Upper lobe of left lung (tissue), 6 donors: ENCODE measurements at regions not wholly inside any gene's neighbourhood (a gene's known extent, or its start where the extent isn't known, plus 50 kb on each side); places are given as distances from the start of the nearest gene placed in this dataset.

ENCODE experiments used
- ATAC-seq, 2 donors: fragments of 200-7000 bp; cut with Tn5 transposase; one replicate each; pipeline ENCODE4 v1.9.1; 2022; ENCODE audit warnings: mild to moderate bottlenecking in 2 of 2, moderate library complexity in 2 of 2; ENCODE audit not compliant: low FRiP score in 2 of 2
- DNase-seq, 2 donors: peaks; one replicate each; pipeline ENCODE4 v3.0.0-alpha.2; 2019 to 2020
- H3K27ac ChIP-seq, 4 donors: fragments of 200-600 bp; sonication (generic); one replicate each; pipeline ENCODE4 v1.5.1; 2016 to 2019
- H3K27me3 ChIP-seq, 4 donors: fragments of 200-600 bp; sonication (generic); one replicate each; pipeline ENCODE4 v1.5.1; 2017 to 2019
- H3K36me3 ChIP-seq, 4 donors: fragments of 200-600 bp; sonication (generic); one replicate each; pipeline ENCODE4 v1.5.1; 2016 to 2019
- H3K4me1 ChIP-seq, 4 donors: fragments of 200-600 bp; sonication (generic); one replicate each; pipeline ENCODE4 v1.5.1; 2018 to 2019
- H3K4me3 ChIP-seq, 4 donors: fragments of 200-600 bp; sonication (generic); one replicate each; pipeline ENCODE4 v1.5.1; 2017 to 2019; ENCODE audit warnings: mild to moderate bottlenecking in 2 of 4, moderate library complexity in 1 of 4
- H3K9me3 ChIP-seq, 4 donors: fragments of 200-600 bp; sonication (generic); one replicate each; pipeline ENCODE4 v1.5.1; 2018 to 2019
- CTCF ChIP-seq, 6 experiments: fragments of 450-650 bp in 4 of 6; fragments of 200-600 bp in 2 of 6; sonication (generic) in 2 of 6; IDR thresholded peaks; one replicate each; pipeline ENCODE4 v1.5.1; 2016 to 2019; ENCODE audit warnings: antibody characterized with exemption in 6 of 6
- EP300 ChIP-seq, 4 donors: sonication (generic); formaldehyde crosslinking; IDR thresholded peaks; one replicate each; pipeline ENCODE4 v1.5.1; 2017; ENCODE audit warnings: antibody characterized with exemption in 4 of 4, control low read depth in 2 of 4
- POLR2A ChIP-seq, 4 donors: fragments of 450-650 bp; IDR thresholded peaks; one replicate each; pipeline ENCODE4 v1.5.1; 2016 to 2017; ENCODE audit warnings: antibody characterized with exemption in 4 of 4, mild to moderate bottlenecking in 2 of 4
- POLR2AphosphoS5 ChIP-seq, 2 donors: sonication (generic); formaldehyde crosslinking; IDR thresholded peaks; one replicate each; pipeline ENCODE4 v1.5.1; 2017; ENCODE audit warnings: antibody characterized with exemption in 2 of 2
- WGBS, 2 donors: methylation state at CpG; one replicate each; pipeline ENCODE4 v1.1.5; 2017 to 2018; 5-methylcytosine and 5-hydroxymethylcytosine counted together
- donor health status: DM: no; HTN: no; CAD: no; lungs with moderate emphysema.
- donor health status: DM: no; HTN: yes; CAD: no; lungs with severe emphysema.

GRCh38 chr2:146598791-146599190 is 1246.0 kb upstream of the ACVR2A start:
- no peaks in the 10 kb centered on the region for H3K9me3 ChIP-seq
- no peaks in the 10 kb centered on the region for H3K36me3 ChIP-seq
- no peaks in the 10 kb centered on the region for H3K27me3 ChIP-seq
- H3K4me1 ChIP-seq, result no peaks in the 10 kb centered on the region
- no peak overlapping the region for H3K4me3 ChIP-seq
- no peak for ATAC-seq
- no peak for TF ChIP-seq EP300 (IDR thresholded peaks at IDR 0.05)
- no peak for TF ChIP-seq POLR2A (IDR thresholded peaks at IDR 0.05)
- no peak for TF ChIP-seq CTCF (IDR thresholded peaks at IDR 0.05)
- no peak for TF ChIP-seq POLR2AphosphoS5 (IDR thresholded peaks at IDR 0.05)
- no peak for DNase-seq
- WGBS, 2 donors, result 63 to 71% methylated on average over 2 of the region's 2 CpGs
- H3K27ac ChIP-seq, result no peak overlapping the region

DNA sequence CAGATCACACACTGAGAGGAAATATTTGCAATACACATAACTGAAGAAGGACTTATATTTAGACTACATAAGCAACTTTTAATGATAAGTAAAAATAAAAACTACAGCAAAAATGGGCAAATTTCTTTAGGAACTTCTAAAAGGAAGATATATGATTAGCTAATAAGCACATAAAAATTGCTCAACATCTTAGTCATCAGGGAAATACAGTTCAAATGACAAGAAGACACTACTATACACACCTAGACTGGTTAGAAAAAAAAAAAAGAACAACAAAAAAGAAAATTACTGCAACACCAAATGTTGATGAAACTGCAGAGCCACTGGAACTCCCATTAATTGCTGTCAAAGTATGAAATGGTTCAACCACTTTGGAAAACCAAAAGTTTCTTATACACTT is 1247.5 kb upstream of the ACVR2A start:
- Histone ChIP-seq H3K4me1 (no peaks in the 10 kb centered on the region), H3K27ac (no peak overlapping the region), H3K27me3 (no peaks in the 10 kb centered on the region), H3K9me3 (no peaks in the 10 kb centered on the region), H3K36me3 (no peaks in the 10 kb centered on the region), H3K4me3 (no peak overlapping the region)
- DNase-seq (no peak), ATAC-seq (no peak)
- TF ChIP-seq POLR2A (IDR thresholded peaks at IDR 0.05) (no peak), CTCF (IDR thresholded peaks at IDR 0.05) (no peak), EP300 (IDR thresholded peaks at IDR 0.05) (no peak), POLR2AphosphoS5 (IDR thresholded peaks at IDR 0.05) (no peak)

GRCh38 chr2:146591908-146592307 is 1252.9 kb upstream of the ACVR2A start:
- no peak overlapping the region for H3K4me3 ChIP-seq
- no peaks in the 10 kb centered on the region for H3K36me3 ChIP-seq
- TF ChIP-seq POLR2AphosphoS5 (IDR thresholded peaks at IDR 0.05) (no peak), EP300 (IDR thresholded peaks at IDR 0.05) (no peak), POLR2A (IDR thresholded peaks at IDR 0.05) (no peak), CTCF (IDR thresholded peaks at IDR 0.05) (no peak)
- H3K4me1 ChIP-seq, result no peaks in the 10 kb centered on the region
- H3K9me3 ChIP-seq, result no peaks in the 10 kb centered on the region
- no peak for DNase-seq
- WGBS, 2 donors, result 70 to 73% methylated on average over 4 of the region's 4 CpGs
- ATAC-seq, result no peak
- H3K27me3 ChIP-seq, result no peaks in the 10 kb centered on the region
- H3K27ac ChIP-seq, result no peak overlapping the region

DNA sequence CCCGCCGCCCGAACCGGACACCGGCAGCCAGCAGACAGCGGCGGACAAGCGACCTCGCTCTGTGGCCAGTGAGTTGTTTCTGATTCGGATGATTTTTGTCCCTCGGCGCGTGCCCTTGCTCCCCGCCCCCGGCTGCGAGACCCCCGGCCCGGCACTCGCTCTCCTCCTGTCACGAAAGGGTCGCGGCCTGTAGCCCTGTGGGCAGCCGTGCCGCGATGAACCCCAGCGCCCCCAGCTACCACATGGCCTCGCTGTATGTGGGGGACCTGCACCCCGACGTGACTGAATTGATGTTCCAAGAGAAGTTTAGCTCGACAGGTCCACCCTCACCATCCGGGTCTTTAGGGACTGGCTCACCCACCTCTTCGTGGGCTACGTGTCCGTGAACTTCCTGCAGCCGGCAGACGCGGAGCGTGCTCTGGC is 1257.5 kb upstream of the ACVR2A start:
- no peak for ATAC-seq

More for the DNA sequence above, 1257.5 kb upstream of the ACVR2A start:
- no peaks in the 10 kb centered on the region for H3K27me3 ChIP-seq
- no peaks in the 10 kb centered on the region for H3K4me1 ChIP-seq
- no peaks in the 10 kb centered on the region for H3K9me3 ChIP-seq
- H3K27ac ChIP-seq, result no peak overlapping the region
- H3K4me3 ChIP-seq, result no peak overlapping the region
- no peaks in the 10 kb centered on the region for H3K36me3 ChIP-seq
- TF ChIP-seq POLR2A (IDR thresholded peaks at IDR 0.05) (no peak), CTCF (IDR thresholded peaks at IDR 0.05) (no peak), EP300 (IDR thresholded peaks at IDR 0.05) (no peak), POLR2AphosphoS5 (IDR thresholded peaks at IDR 0.05) (no peak)
- peak in 1 of 2 donors; percentile 79 for DNase-seq
- 96 to 97% methylated on average over 38 of the region's 38 CpGs for WGBS, 2 donors
